IMR-90 (cell line): ENCODE measurements at regions not wholly inside any gene's neighbourhood (a gene's known extent, or its start where the extent isn't known, plus 50 kb on each side); places are given as distances from the start of the nearest gene placed in this dataset.

Source experiments
- ATAC-seq: fragments of 200-7000 bp; cut with Tn5 transposase; 2 replicates; pipeline ENCODE4 v1.9.1; 2020; ENCODE audit warnings: low read depth, mild to moderate bottlenecking, moderate library complexity
- BruUV-seq: library from RNA; stranded (reverse); fragments of 400-500 nt; replicated peaks from 2 replicates; lab custom pipeline; 2021; lab: Mats Ljungman, UMichigan
- CTCF ChIA-PET: fragments of 300-600 bp; formaldehyde crosslinking; extraction: SDS; loops from one replicate; lab custom pipeline; 2021; ENCODE audit warnings: antibody characterized with exemption; lab: Yijun Ruan, JAX
- POLR2A ChIA-PET: fragments of 300-600 bp; sonication (Branson Sonifier 250); formaldehyde crosslinking; loops from one replicate; lab custom pipeline; 2022; ENCODE audit warnings: antibody characterized with exemption; ENCODE audit not compliant: unreplicated experiment; lab: Charles Lee
- DNase-seq: peaks from one replicate; pipeline ENCODE4 v3.0.0; 2013
- H2AFZ ChIP-seq: replicated peaks from 2 replicates; pipeline ENCODE3; 2013; ENCODE audit warnings: low read length, mild to moderate bottlenecking; ENCODE audit not compliant: poor library complexity
- H2AK5ac ChIP-seq: 2 replicates; pipeline ENCODE4 v1.6.1; 2013; ENCODE audit warnings: low read depth, low read length, inconsistent platforms
- H2AK9ac ChIP-seq: replicated peaks from 2 replicates; pipeline ENCODE3; 2013; ENCODE audit warnings: mild to moderate bottlenecking, low read depth, low read length, moderate library complexity; ENCODE audit not compliant: poor library complexity
- H2BK120ac ChIP-seq: 2 replicates; pipeline ENCODE4 v1.6.1; 2013; ENCODE audit warnings: low read depth, low read length, inconsistent platforms
- H2BK15ac ChIP-seq: 3 replicates; pipeline ENCODE4 v1.6.1; 2013; ENCODE audit warnings: low read depth, low read length, inconsistent platforms
- H2BK20ac ChIP-seq: 2 replicates; pipeline ENCODE4 v1.6.1; 2013; ENCODE audit warnings: low read depth, mild to moderate bottlenecking, inconsistent platforms, low read length, moderate library complexity
- H2BK5ac ChIP-seq: 2 replicates; pipeline ENCODE4 v1.6.1; 2013; ENCODE audit warnings: mild to moderate bottlenecking, low read depth, low read length, inconsistent platforms; ENCODE audit not compliant: poor library complexity, severe bottlenecking
- H3K14ac ChIP-seq: replicated peaks from 2 replicates; pipeline ENCODE4 v1.6.1; 2013; ENCODE audit warnings: low read depth, low read length, inconsistent platforms
- H3K18ac ChIP-seq: 2 replicates; pipeline ENCODE4 v1.6.1; 2013; ENCODE audit warnings: low read depth, low read length, control low read depth
- H3K23ac ChIP-seq: 2 replicates; pipeline ENCODE4 v1.6.1; 2013; ENCODE audit warnings: low read depth, low read length, inconsistent platforms
- H3K27ac ChIP-seq: 2 replicates; pipeline ENCODE4 v1.5.1; 2013; ENCODE audit warnings: mild to moderate bottlenecking, control low read depth, low read length; ENCODE audit not compliant: insufficient read depth
- H3K27me3 ChIP-seq: 2 replicates; pipeline ENCODE4 v1.6.1; 2013; ENCODE audit warnings: low read length; ENCODE audit not compliant: control insufficient read depth, insufficient read depth
- H3K36me3 ChIP-seq: 2 replicates; pipeline ENCODE4 v1.6.1; 2013; ENCODE audit warnings: low read length, mixed read lengths; ENCODE audit not compliant: control insufficient read depth, insufficient read depth
- H3K4ac ChIP-seq: 2 replicates; pipeline ENCODE4 v1.6.1; 2013; ENCODE audit warnings: low read depth, low read length, inconsistent platforms
- H3K4me1 ChIP-seq: 2 replicates; pipeline ENCODE4 v1.6.1; 2013; ENCODE audit warnings: low read length, mixed read lengths; ENCODE audit not compliant: control insufficient read depth, insufficient read depth
- H3K4me2 ChIP-seq: 2 replicates; pipeline ENCODE4 v1.6.1; 2013; ENCODE audit warnings: low read depth, mild to moderate bottlenecking, control low read depth, low read length, moderate library complexity
- H3K4me3 ChIP-seq: 2 replicates; pipeline ENCODE4 v1.5.1; 2013; ENCODE audit warnings: low read depth, mild to moderate bottlenecking, control low read depth, low read length, moderate library complexity; ENCODE audit not compliant: insufficient read depth
- H3K56ac ChIP-seq: 2 replicates; pipeline ENCODE4 v1.6.1; 2013; ENCODE audit warnings: low read length, inconsistent platforms; ENCODE audit not compliant: insufficient read depth; ENCODE audit errors: extremely low read depth
- H3K79me1 ChIP-seq, 2 experiments: 2 replicates each; pipeline ENCODE4 v1.6.1; 2013; ENCODE audit warnings: low read length in 2 of 2, inconsistent platforms in 1 of 2, low read depth in 1 of 2
- H3K9ac ChIP-seq: 2 replicates; pipeline ENCODE4 v1.6.1; 2013; ENCODE audit warnings: low read depth, low read length, control low read depth
- H3K9me1 ChIP-seq: 2 replicates; pipeline ENCODE4 v1.6.1; 2013; ENCODE audit warnings: low read length, inconsistent platforms; ENCODE audit not compliant: insufficient read depth
- H3K9me3 ChIP-seq: 2 replicates; pipeline ENCODE4 v1.6.1; 2013; ENCODE audit warnings: low read length; ENCODE audit not compliant: control insufficient read depth, insufficient read depth
- H4K20me1 ChIP-seq: 2 replicates; pipeline ENCODE4 v1.6.1; 2013; ENCODE audit warnings: low read length, inconsistent platforms; ENCODE audit not compliant: insufficient read depth
- H4K5ac ChIP-seq: 2 replicates; pipeline ENCODE4 v1.6.1; 2013; ENCODE audit warnings: mild to moderate bottlenecking, low read depth, low read length, control low read depth
- H4K8ac ChIP-seq, 2 experiments: 2 replicates each; pipeline ENCODE4 v1.6.1; 2013; ENCODE audit warnings: low read depth in 2 of 2, low read length in 2 of 2, control low read depth in 1 of 2, inconsistent platforms in 1 of 2
- H4K91ac ChIP-seq: 2 replicates; pipeline ENCODE4 v1.6.1; 2013; ENCODE audit warnings: low read depth, low read length, inconsistent platforms; ENCODE audit not compliant: insufficient read depth
- BHLHE40 ChIP-seq: fragments of 150-350 bp; IDR thresholded peaks from 2 replicates; pipeline ENCODE4 v1.6.1; 2016; ENCODE audit warnings: mild to moderate bottlenecking, low read depth, low read length
- CEBPB ChIP-seq: IDR thresholded peaks from 2 replicates; pipeline ENCODE4 v1.6.1; 2012; ENCODE audit warnings: low read depth, low read length, improper control_type of control experiment
- CHD1 ChIP-seq: IDR thresholded peaks from 2 replicates; pipeline ENCODE4 v1.6.1; 2012; ENCODE audit warnings: low read depth, low read length, improper control_type of control experiment
- CTCF ChIP-seq: conservative IDR thresholded peaks from 2 replicates; pipeline ENCODE4 v1.5.1; 2012; ENCODE audit warnings: mild to moderate bottlenecking, low read depth, low read length, improper control_type of control experiment
- ELK1 ChIP-seq: fragments of 150-350 bp; IDR thresholded peaks from 2 replicates; pipeline ENCODE4 v1.6.1; 2016; ENCODE audit warnings: low read depth, mild to moderate bottlenecking, low read length, moderate library complexity, borderline replicate concordance
- FOS ChIP-seq: fragments of 150-350 bp; IDR thresholded peaks from 2 replicates; pipeline ENCODE4 v1.6.1; 2016; ENCODE audit warnings: low read depth, low read length
- MXI1 ChIP-seq: IDR thresholded peaks from 2 replicates; pipeline ENCODE4 v1.6.1; 2012; ENCODE audit warnings: low read depth, mild to moderate bottlenecking, low read length, moderate library complexity, borderline replicate concordance
- NFE2L2 ChIP-seq: fragments of 150-350 bp; IDR thresholded peaks from 2 replicates; pipeline ENCODE4 v1.6.1; 2016; ENCODE audit warnings: low read depth, mild to moderate bottlenecking, low read length
- POLR2A ChIP-seq: IDR thresholded peaks from 2 replicates; pipeline ENCODE4 v1.6.1; 2012; ENCODE audit warnings: mild to moderate bottlenecking, low read depth, low read length
- RCOR1 ChIP-seq: IDR thresholded peaks from 2 replicates; pipeline ENCODE4 v1.6.1; 2012; ENCODE audit warnings: mild to moderate bottlenecking, low read length, improper control_type of control experiment; ENCODE audit not compliant: insufficient replicate concordance
- SMC3 ChIP-seq: fragments of 150-350 bp; IDR thresholded peaks from 2 replicates; pipeline ENCODE4 v1.6.1; 2016; ENCODE audit warnings: low read depth, mild to moderate bottlenecking, antibody characterized with exemption, low read length, moderate library complexity
- USF2 ChIP-seq: fragments of 150-350 bp; IDR thresholded peaks from 2 replicates; pipeline ENCODE4 v1.6.1; 2017; ENCODE audit warnings: mild to moderate bottlenecking, antibody characterized with exemption, low read length, low read depth
- WGBS, 2 experiments: methylation state at CpG; one replicate each; pipeline versions ENCODE4 v1.1.5 to v1.1.7; 2013; ENCODE audit warnings: missing lambda C conversion rate in 2 of 2; ENCODE audit not compliant: insufficient read length in 1 of 2; ENCODE audit errors: extremely low coverage in 2 of 2; 5-methylcytosine and 5-hydroxymethylcytosine counted together
- dilution Hi-C: fragments of 300-500 bp; cut with HindIII; formaldehyde crosslinking; loops from one replicate; pipeline ENCODE4 v1.14.3; 2018; ENCODE audit warnings: low sequenced_read_pairs; ENCODE audit not compliant: unreplicated experiment
- in situ Hi-C: fragments of 300-500 bp; cut with MboI; formaldehyde crosslinking; loops from 3 replicates; pipeline ENCODE4 v1.14.3; 2019; ENCODE audit warnings: low sequenced_read_pairs, inconsistent platforms, mixed read lengths
- intact Hi-C: fragments of 100-400 bp; cut with micrococcal nuclease; formaldehyde crosslinking; loops from 2 replicates; pipeline ENCODE4 v1.10.0; 2022

GRCh38 chr5:68953875-68954617 lies 139.8 kb upstream of the SLC30A5 start:
- Histone ChIP-seq H3K36me3 (no peaks in the 10 kb centered on the region), H4K5ac (no peak overlapping the region), H2AK9ac (no peak overlapping the region), H3K23ac (no peak overlapping the region), H3K4me2 (no peak overlapping the region), H3K18ac (no peak overlapping the region), H3K9me1 (no peaks in the 10 kb centered on the region), H3K9ac (no peak overlapping the region), H3K14ac (no peak overlapping the region), H2BK20ac (no peak overlapping the region), H3K79me1 (no peaks in the 10 kb centered on the region), H2BK15ac (no peak overlapping the region), H3K9me3 (no peaks in the 10 kb centered on the region), H3K4me1 (no peaks in the 10 kb centered on the region), H3K56ac (no peak overlapping the region), H2AFZ (no peak overlapping the region), H2BK120ac (no peak overlapping the region), H3K4me3 (no peak overlapping the region), H3K27ac (no peak overlapping the region), H4K91ac (no peak overlapping the region), H2AK5ac (no peak overlapping the region), H4K8ac (no peak overlapping the region), H3K4ac (no peak overlapping the region), H2BK5ac (no peak overlapping the region), H4K20me1 (no peaks in the 10 kb centered on the region), H3K27me3 (peaks cover 11% of the 10 kb centered on the region)
- dilution Hi-C loops = no loop called here
- ChIA-PET CTCF (no interaction called here), POLR2A (no interaction called here)
- ATAC-seq (no peak), DNase-seq (no peak)
- TF ChIP-seq ELK1 = no peak
- no peak for TF ChIP-seq SMC3
- TF ChIP-seq CTCF = no peak
- TF ChIP-seq RCOR1 = no peak
- TF ChIP-seq CEBPB = no peak
- TF ChIP-seq POLR2A = no peak
- no peak for TF ChIP-seq CHD1
- TF ChIP-seq FOS = no peak
- no peak for TF ChIP-seq NFE2L2
- TF ChIP-seq BHLHE40 = no peak
- TF ChIP-seq USF2 = no peak
- no peak for TF ChIP-seq MXI1
- BruUV-seq = no TSS peak
- no CpG with 5 or more reads among the region's 9 CpGs for WGBS, 2 experiments
- in situ Hi-C loops = no loop called here
- intact Hi-C loops = no loop called here
